ENCODE measurements at regions not wholly inside any gene's neighbourhood (a gene's known extent, or its start where the extent isn't known, plus 50 kb on each side); places are given as distances from the start of the nearest gene placed in this dataset.

DNA sequence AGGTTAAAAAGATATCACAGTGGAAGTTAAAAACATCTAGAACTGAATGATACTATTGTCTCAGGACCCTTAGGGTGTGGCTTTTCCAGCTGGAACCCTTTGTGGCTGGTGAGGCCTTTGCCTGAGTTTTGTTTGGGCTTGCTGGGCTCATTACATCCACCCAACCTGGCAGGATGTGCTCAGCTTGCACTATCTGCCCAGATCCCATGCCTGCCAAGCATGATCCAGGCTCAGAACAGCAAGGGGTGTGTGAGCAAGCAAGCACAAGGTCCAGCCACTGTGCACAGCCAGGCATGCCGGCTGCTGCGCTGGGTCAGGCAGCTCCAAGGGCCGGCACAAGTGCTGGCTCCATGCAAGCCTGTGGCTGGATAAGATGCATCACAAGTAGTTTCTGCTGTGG, 512.7 kb upstream of the CDIN1 start:
- DNase-seq (ENCODE audit: low read depth): no peak
- TF ChIP-seq, protein P1, sequence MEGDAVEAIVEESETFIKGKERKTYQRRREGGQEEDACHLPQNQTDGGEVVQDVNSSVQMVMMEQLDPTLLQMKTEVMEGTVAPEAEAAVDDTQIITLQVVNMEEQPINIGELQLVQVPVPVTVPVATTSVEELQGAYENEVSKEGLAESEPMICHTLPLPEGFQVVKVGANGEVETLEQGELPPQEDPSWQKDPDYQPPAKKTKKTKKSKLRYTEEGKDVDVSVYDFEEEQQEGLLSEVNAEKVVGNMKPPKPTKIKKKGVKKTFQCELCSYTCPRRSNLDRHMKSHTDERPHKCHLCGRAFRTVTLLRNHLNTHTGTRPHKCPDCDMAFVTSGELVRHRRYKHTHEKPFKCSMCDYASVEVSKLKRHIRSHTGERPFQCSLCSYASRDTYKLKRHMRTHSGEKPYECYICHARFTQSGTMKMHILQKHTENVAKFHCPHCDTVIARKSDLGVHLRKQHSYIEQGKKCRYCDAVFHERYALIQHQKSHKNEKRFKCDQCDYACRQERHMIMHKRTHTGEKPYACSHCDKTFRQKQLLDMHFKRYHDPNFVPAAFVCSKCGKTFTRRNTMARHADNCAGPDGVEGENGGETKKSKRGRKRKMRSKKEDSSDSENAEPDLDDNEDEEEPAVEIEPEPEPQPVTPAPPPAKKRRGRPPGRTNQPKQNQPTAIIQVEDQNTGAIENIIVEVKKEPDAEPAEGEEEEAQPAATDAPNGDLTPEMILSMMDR (conservative IDR thresholded peaks at IDR 0.05; ENCODE audit: low read depth, low read length): no peak
- H3K4me3 ChIP-seq (ENCODE audit: low read length): no peak overlapping the region

GRCh38 chr15:36067483-36068274, 511.7 kb upstream of the CDIN1 start:
- H3K4me3 ChIP-seq (ENCODE audit: low read length): no peak overlapping the region
- TF ChIP-seq, protein P1 (conservative IDR thresholded peaks at IDR 0.05; ENCODE audit: low read depth, low read length): no peak
- no peak for DNase-seq (ENCODE audit: low read depth)

GRCh38 chr15:36075333-36075732, 504.1 kb upstream of the CDIN1 start:
- DNase-seq (ENCODE audit: low read depth): no peak
- H3K4me3 ChIP-seq (ENCODE audit: low read length): no peak overlapping the region
- TF ChIP-seq, protein P1 (conservative IDR thresholded peaks at IDR 0.05; ENCODE audit: low read depth, low read length): no peak

GRCh38 chr15:36079021-36079420, 500.4 kb upstream of the CDIN1 start:
- no peak overlapping the region for H3K4me3 ChIP-seq (ENCODE audit: low read length)
- TF ChIP-seq, protein P1 (conservative IDR thresholded peaks at IDR 0.05; ENCODE audit: low read depth, low read length): no peak
- no peak for DNase-seq (ENCODE audit: low read depth)

DNA sequence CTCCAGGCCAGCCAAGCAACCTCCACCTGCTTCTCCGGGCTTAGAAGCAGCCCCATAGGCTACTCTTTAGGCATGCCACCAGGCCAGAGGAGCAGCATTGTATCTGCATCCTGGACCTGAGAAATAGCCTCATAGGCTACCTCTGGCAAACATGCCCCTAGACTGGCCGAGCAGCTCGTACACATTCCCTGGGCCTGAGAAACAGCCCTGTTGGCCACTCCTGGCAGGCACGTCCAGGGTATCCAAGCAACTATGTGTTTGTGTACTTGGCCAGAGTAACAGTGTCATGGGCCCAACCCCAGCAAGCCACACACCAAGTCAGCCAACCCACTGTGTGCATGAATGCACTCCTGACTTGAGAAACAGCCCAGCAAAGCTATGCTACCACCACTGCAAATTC, 498.7 kb upstream of the CDIN1 start:
- TF ChIP-seq, protein P1 (conservative IDR thresholded peaks at IDR 0.05; ENCODE audit: low read depth, low read length): no peak
- no peak overlapping the region for H3K4me3 ChIP-seq (ENCODE audit: low read length)
- no peak for DNase-seq (ENCODE audit: low read depth)

- H3K4me3 ChIP-seq (ENCODE audit: low read length): no peak overlapping the region
- no peak for DNase-seq (ENCODE audit: low read depth)
- TF ChIP-seq, protein P1 (conservative IDR thresholded peaks at IDR 0.05; ENCODE audit: low read depth, low read length): no peak
These were observed 489.0 kb upstream of the CDIN1 start for GRCh38 chr15:36090286-36090946.

All from retinal pigment epithelial cell (primary cell).